Calu3 (cell line): ENCODE measurements at regions not wholly inside any gene's neighbourhood (a gene's known extent, or its start where the extent isn't known, plus 50 kb on each side); places are given as distances from the start of the nearest gene placed in this dataset.

ENCODE experiments used
- BruUV-seq: library from RNA; stranded (reverse); fragments of 400-500 nt; replicated peaks from 2 replicates; lab custom pipeline; 2021; lab: Mats Ljungman, UMichigan
- CTCF ChIA-PET: fragments of 300-600 bp; sonication (Branson Sonifier 250); formaldehyde crosslinking; loops from one replicate; lab custom pipeline; 2022; ENCODE audit warnings: antibody characterized with exemption; lab: Charles Lee
- DNase-seq: peaks from one replicate; pipeline ENCODE4 v3.0.0; 2022
- H3K27ac Mint-ChIP-seq: one replicate; pipeline ENCODE4 v1.8.0; 2022; ENCODE audit warnings: mixed read lengths; ENCODE audit not compliant: unreplicated experiment
- H3K27me3 Mint-ChIP-seq: one replicate; pipeline ENCODE4 v1.8.0; 2022; ENCODE audit warnings: mixed read lengths; ENCODE audit not compliant: unreplicated experiment
- H3K36me3 Mint-ChIP-seq: one replicate; pipeline ENCODE4 v1.8.0; 2022; ENCODE audit warnings: mild to moderate bottlenecking, moderate library complexity, mixed read lengths; ENCODE audit not compliant: insufficient read depth, unreplicated experiment
- H3K4me1 Mint-ChIP-seq: one replicate; pipeline ENCODE4 v1.8.0; 2022; ENCODE audit warnings: mild to moderate bottlenecking, low read depth, mixed read lengths; ENCODE audit not compliant: unreplicated experiment
- H3K4me3 Mint-ChIP-seq: one replicate; pipeline ENCODE4 v1.8.0; 2022; ENCODE audit warnings: mild to moderate bottlenecking, low read depth, moderate library complexity, mixed read lengths; ENCODE audit not compliant: unreplicated experiment
- H3K9me3 Mint-ChIP-seq: one replicate; pipeline ENCODE4 v1.8.0; 2022; ENCODE audit warnings: low read depth, mixed read lengths; ENCODE audit not compliant: unreplicated experiment
- CTCF ChIP-seq: fragments of 200-600 bp; IDR thresholded peaks from one replicate; pipeline ENCODE4 v1.8.0; 2022; ENCODE audit warnings: antibody characterized with exemption; ENCODE audit not compliant: unreplicated experiment
- intact Hi-C: fragments of 100-400 bp; cut with micrococcal nuclease; formaldehyde crosslinking; loops from one replicate; pipeline ENCODE4 v1.10.0; 2022; ENCODE audit not compliant: unreplicated experiment

DNA sequence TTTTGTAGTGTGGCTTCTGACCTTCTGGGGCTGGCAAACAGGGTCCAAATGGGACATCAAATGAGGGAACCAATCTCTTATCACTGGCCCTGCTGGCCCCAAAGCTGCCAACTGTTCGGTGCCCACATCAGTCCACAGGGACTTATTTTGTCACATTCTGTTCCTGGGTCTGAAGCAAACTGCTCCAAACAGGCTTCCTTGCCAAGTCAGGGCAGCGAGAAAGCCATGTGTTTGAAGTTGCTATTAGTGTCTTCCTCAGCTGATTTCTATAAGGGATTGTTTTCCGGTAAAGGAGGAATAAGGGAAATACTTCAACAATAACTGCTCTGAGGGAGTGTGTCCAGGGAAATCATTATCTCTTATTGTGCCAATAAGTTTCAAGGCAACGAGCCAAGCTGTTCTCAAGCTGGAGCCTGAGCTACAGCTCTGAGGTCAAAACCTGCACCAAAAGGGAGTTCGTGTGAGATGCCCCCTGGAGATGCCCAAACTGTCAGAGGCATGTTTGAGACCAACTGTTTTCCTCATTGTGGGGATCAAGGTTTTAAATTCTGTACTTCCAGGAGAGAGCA lies 381.4 kb upstream of the PROX1 start:
- no peak overlapping the region for H3K27ac Mint-ChIP-seq
- H3K4me3 Mint-ChIP-seq, result no peak overlapping the region
- H3K4me1 Mint-ChIP-seq, result no peaks in the 10 kb centered on the region
- intact Hi-C loops, result no loop called here
- no peak for DNase-seq
- no peaks in the 10 kb centered on the region for H3K36me3 Mint-ChIP-seq
- no TSS peak for BruUV-seq
- CTCF ChIA-PET, result no interaction called here
- H3K9me3 Mint-ChIP-seq, result no peaks in the 10 kb centered on the region
- peaks cover 50% of the 10 kb centered on the region for H3K27me3 Mint-ChIP-seq
- TF ChIP-seq CTCF, result no peak

GRCh38 chr1:213613549-213613948 lies 374.2 kb upstream of the PROX1 start:
- no peak for TF ChIP-seq CTCF
- no peak overlapping the region for H3K4me3 Mint-ChIP-seq
- H3K9me3 Mint-ChIP-seq, result no peaks in the 10 kb centered on the region
- no TSS peak for BruUV-seq
- CTCF ChIA-PET, result no interaction called here
- no peaks in the 10 kb centered on the region for H3K4me1 Mint-ChIP-seq
- peaks cover 4% of the 10 kb centered on the region for H3K36me3 Mint-ChIP-seq
- H3K27ac Mint-ChIP-seq, result no peak overlapping the region
- no peak for DNase-seq
- peaks cover 65% of the 10 kb centered on the region for H3K27me3 Mint-ChIP-seq
- intact Hi-C loops, result no loop called here

- Mint-ChIP-seq H3K4me1 (no peaks in the 10 kb centered on the region), H3K27ac (no peak overlapping the region), H3K27me3 (peaks cover 72% of the 10 kb centered on the region), H3K36me3 (peaks cover 4% of the 10 kb centered on the region), H3K4me3 (no peak overlapping the region), H3K9me3 (no peaks in the 10 kb centered on the region)
- intact Hi-C loops, result no loop called here
- CTCF ChIA-PET, result no interaction called here
- TF ChIP-seq CTCF, result no peak
- DNase-seq, result no peak
- BruUV-seq, result no TSS peak
Observed at GRCh38 chr1:213615226-213615916, 372.4 kb upstream of the PROX1 start.

DNA sequence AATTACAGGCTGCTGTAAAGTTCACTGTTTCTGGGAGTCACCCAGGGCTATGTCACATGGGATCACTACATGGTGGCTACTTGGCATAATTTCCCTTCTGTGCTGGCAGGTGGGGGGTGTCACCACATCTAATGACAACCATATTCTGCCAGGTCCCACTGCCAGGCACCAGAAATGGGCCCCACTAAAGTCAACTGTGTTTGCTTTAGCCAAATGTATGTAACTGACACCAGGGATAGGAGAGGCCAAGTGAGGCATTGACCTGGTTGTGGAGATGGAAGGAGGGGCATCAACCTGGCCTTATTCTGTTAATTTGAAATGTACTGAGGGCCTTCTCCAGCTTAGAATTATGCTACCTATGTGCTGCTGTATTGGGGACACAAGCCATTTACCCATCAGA lies 370.6 kb upstream of the PROX1 start:
- Mint-ChIP-seq H3K4me1 (no peaks in the 10 kb centered on the region), H3K27ac (no peak overlapping the region), H3K27me3 (peaks cover 60% of the 10 kb centered on the region), H3K9me3 (no peaks in the 10 kb centered on the region), H3K36me3 (peaks cover 4% of the 10 kb centered on the region), H3K4me3 (no peak overlapping the region)
- CTCF ChIA-PET, result interaction anchor here (0.6 kb wide), 1 partner anchor 1392 kb away, joined by 5 read pairs; no protein-coding TSS in a partner anchor
- no peak for DNase-seq
- no TSS peak for BruUV-seq
- no peak for TF ChIP-seq CTCF
- intact Hi-C loops, result no loop called here
